IMR-90 (cell line): ENCODE measurements at regions not wholly inside any gene's neighbourhood (a gene's known extent, or its start where the extent isn't known, plus 50 kb on each side); places are given as distances from the start of the nearest gene placed in this dataset.

Source experiments
- ATAC-seq: fragments of 200-7000 bp; cut with Tn5 transposase; 2 replicates; pipeline ENCODE4 v1.9.1; 2020; ENCODE audit warnings: low read depth, mild to moderate bottlenecking, moderate library complexity
- BruUV-seq: library from RNA; stranded (reverse); fragments of 400-500 nt; replicated peaks from 2 replicates; lab custom pipeline; 2021; lab: Mats Ljungman, UMichigan
- CTCF ChIA-PET: fragments of 300-600 bp; formaldehyde crosslinking; extraction: SDS; loops from one replicate; lab custom pipeline; 2021; ENCODE audit warnings: antibody characterized with exemption; lab: Yijun Ruan, JAX
- POLR2A ChIA-PET: fragments of 300-600 bp; sonication (Branson Sonifier 250); formaldehyde crosslinking; loops from one replicate; lab custom pipeline; 2022; ENCODE audit warnings: antibody characterized with exemption; ENCODE audit not compliant: unreplicated experiment; lab: Charles Lee
- DNase-seq: peaks from one replicate; pipeline ENCODE4 v3.0.0; 2013
- H2AFZ ChIP-seq: replicated peaks from 2 replicates; pipeline ENCODE3; 2013; ENCODE audit warnings: low read length, mild to moderate bottlenecking; ENCODE audit not compliant: poor library complexity
- H2AK5ac ChIP-seq: 2 replicates; pipeline ENCODE4 v1.6.1; 2013; ENCODE audit warnings: low read depth, low read length, inconsistent platforms
- H2AK9ac ChIP-seq: replicated peaks from 2 replicates; pipeline ENCODE3; 2013; ENCODE audit warnings: mild to moderate bottlenecking, low read depth, low read length, moderate library complexity; ENCODE audit not compliant: poor library complexity
- H2BK120ac ChIP-seq: 2 replicates; pipeline ENCODE4 v1.6.1; 2013; ENCODE audit warnings: low read depth, low read length, inconsistent platforms
- H2BK15ac ChIP-seq: 3 replicates; pipeline ENCODE4 v1.6.1; 2013; ENCODE audit warnings: low read depth, low read length, inconsistent platforms
- H2BK20ac ChIP-seq: 2 replicates; pipeline ENCODE4 v1.6.1; 2013; ENCODE audit warnings: low read depth, mild to moderate bottlenecking, inconsistent platforms, low read length, moderate library complexity
- H2BK5ac ChIP-seq: 2 replicates; pipeline ENCODE4 v1.6.1; 2013; ENCODE audit warnings: mild to moderate bottlenecking, low read depth, low read length, inconsistent platforms; ENCODE audit not compliant: poor library complexity, severe bottlenecking
- H3K14ac ChIP-seq: replicated peaks from 2 replicates; pipeline ENCODE4 v1.6.1; 2013; ENCODE audit warnings: low read depth, low read length, inconsistent platforms
- H3K18ac ChIP-seq: 2 replicates; pipeline ENCODE4 v1.6.1; 2013; ENCODE audit warnings: low read depth, low read length, control low read depth
- H3K23ac ChIP-seq: 2 replicates; pipeline ENCODE4 v1.6.1; 2013; ENCODE audit warnings: low read depth, low read length, inconsistent platforms
- H3K27ac ChIP-seq: 2 replicates; pipeline ENCODE4 v1.5.1; 2013; ENCODE audit warnings: mild to moderate bottlenecking, control low read depth, low read length; ENCODE audit not compliant: insufficient read depth
- H3K27me3 ChIP-seq: 2 replicates; pipeline ENCODE4 v1.6.1; 2013; ENCODE audit warnings: low read length; ENCODE audit not compliant: control insufficient read depth, insufficient read depth
- H3K36me3 ChIP-seq: 2 replicates; pipeline ENCODE4 v1.6.1; 2013; ENCODE audit warnings: low read length, mixed read lengths; ENCODE audit not compliant: control insufficient read depth, insufficient read depth
- H3K4ac ChIP-seq: 2 replicates; pipeline ENCODE4 v1.6.1; 2013; ENCODE audit warnings: low read depth, low read length, inconsistent platforms
- H3K4me1 ChIP-seq: 2 replicates; pipeline ENCODE4 v1.6.1; 2013; ENCODE audit warnings: low read length, mixed read lengths; ENCODE audit not compliant: control insufficient read depth, insufficient read depth
- H3K4me2 ChIP-seq: 2 replicates; pipeline ENCODE4 v1.6.1; 2013; ENCODE audit warnings: low read depth, mild to moderate bottlenecking, control low read depth, low read length, moderate library complexity
- H3K4me3 ChIP-seq: 2 replicates; pipeline ENCODE4 v1.5.1; 2013; ENCODE audit warnings: low read depth, mild to moderate bottlenecking, control low read depth, low read length, moderate library complexity; ENCODE audit not compliant: insufficient read depth
- H3K56ac ChIP-seq: 2 replicates; pipeline ENCODE4 v1.6.1; 2013; ENCODE audit warnings: low read length, inconsistent platforms; ENCODE audit not compliant: insufficient read depth; ENCODE audit errors: extremely low read depth
- H3K79me1 ChIP-seq, 2 experiments: 2 replicates each; pipeline ENCODE4 v1.6.1; 2013; ENCODE audit warnings: low read length in 2 of 2, inconsistent platforms in 1 of 2, low read depth in 1 of 2
- H3K9ac ChIP-seq: 2 replicates; pipeline ENCODE4 v1.6.1; 2013; ENCODE audit warnings: low read depth, low read length, control low read depth
- H3K9me1 ChIP-seq: 2 replicates; pipeline ENCODE4 v1.6.1; 2013; ENCODE audit warnings: low read length, inconsistent platforms; ENCODE audit not compliant: insufficient read depth
- H3K9me3 ChIP-seq: 2 replicates; pipeline ENCODE4 v1.6.1; 2013; ENCODE audit warnings: low read length; ENCODE audit not compliant: control insufficient read depth, insufficient read depth
- H4K20me1 ChIP-seq: 2 replicates; pipeline ENCODE4 v1.6.1; 2013; ENCODE audit warnings: low read length, inconsistent platforms; ENCODE audit not compliant: insufficient read depth
- H4K5ac ChIP-seq: 2 replicates; pipeline ENCODE4 v1.6.1; 2013; ENCODE audit warnings: mild to moderate bottlenecking, low read depth, low read length, control low read depth
- H4K8ac ChIP-seq, 2 experiments: 2 replicates each; pipeline ENCODE4 v1.6.1; 2013; ENCODE audit warnings: low read depth in 2 of 2, low read length in 2 of 2, control low read depth in 1 of 2, inconsistent platforms in 1 of 2
- H4K91ac ChIP-seq: 2 replicates; pipeline ENCODE4 v1.6.1; 2013; ENCODE audit warnings: low read depth, low read length, inconsistent platforms; ENCODE audit not compliant: insufficient read depth
- BHLHE40 ChIP-seq: fragments of 150-350 bp; IDR thresholded peaks from 2 replicates; pipeline ENCODE4 v1.6.1; 2016; ENCODE audit warnings: mild to moderate bottlenecking, low read depth, low read length
- ELK1 ChIP-seq: fragments of 150-350 bp; IDR thresholded peaks from 2 replicates; pipeline ENCODE4 v1.6.1; 2016; ENCODE audit warnings: low read depth, mild to moderate bottlenecking, low read length, moderate library complexity, borderline replicate concordance
- SMC3 ChIP-seq: fragments of 150-350 bp; IDR thresholded peaks from 2 replicates; pipeline ENCODE4 v1.6.1; 2016; ENCODE audit warnings: low read depth, mild to moderate bottlenecking, antibody characterized with exemption, low read length, moderate library complexity
- WGBS, 2 experiments: methylation state at CpG; one replicate each; pipeline versions ENCODE4 v1.1.5 to v1.1.7; 2013; ENCODE audit warnings: missing lambda C conversion rate in 2 of 2; ENCODE audit not compliant: insufficient read length in 1 of 2; ENCODE audit errors: extremely low coverage in 2 of 2; 5-methylcytosine and 5-hydroxymethylcytosine counted together
- dilution Hi-C: fragments of 300-500 bp; cut with HindIII; formaldehyde crosslinking; loops from one replicate; pipeline ENCODE4 v1.14.3; 2018; ENCODE audit warnings: low sequenced_read_pairs; ENCODE audit not compliant: unreplicated experiment
- in situ Hi-C: fragments of 300-500 bp; cut with MboI; formaldehyde crosslinking; loops from 3 replicates; pipeline ENCODE4 v1.14.3; 2019; ENCODE audit warnings: low sequenced_read_pairs, inconsistent platforms, mixed read lengths
- intact Hi-C: fragments of 100-400 bp; cut with micrococcal nuclease; formaldehyde crosslinking; loops from 2 replicates; pipeline ENCODE4 v1.10.0; 2022

GRCh38 chr20:24289737-24290481 lies 179.5 kb upstream of the SYNDIG1 start:
- H3K27me3 ChIP-seq = no peaks in the 10 kb centered on the region
- DNase-seq = no peak
- BruUV-seq = no TSS peak
- H3K9me1 ChIP-seq = no peaks in the 10 kb centered on the region
- H3K4ac ChIP-seq = no peak overlapping the region
- H2AK9ac ChIP-seq = no peak overlapping the region
- intact Hi-C loops (no loop called here), in situ Hi-C loops (no loop called here), dilution Hi-C loops (no loop called here)
- H3K4me3 ChIP-seq = no peak overlapping the region
- ATAC-seq = no peak
- no peak overlapping the region for H2AFZ ChIP-seq
- no peaks in the 10 kb centered on the region for H3K36me3 ChIP-seq
- H3K56ac ChIP-seq = no peak overlapping the region
- H4K5ac ChIP-seq = no peak overlapping the region
- H3K9ac ChIP-seq = no peak overlapping the region
- H3K4me2 ChIP-seq = no peak overlapping the region
- no peak overlapping the region for H2BK20ac ChIP-seq
- H4K91ac ChIP-seq = no peak overlapping the region
- H3K79me1 ChIP-seq = no peaks in the 10 kb centered on the region
- WGBS, 2 experiments = no CpG with 5 or more reads among the region's 7 CpGs
- H2BK5ac ChIP-seq = no peak overlapping the region
- no peak overlapping the region for H4K8ac ChIP-seq
- ChIA-PET CTCF (no interaction called here), POLR2A (no interaction called here)
- H3K23ac ChIP-seq = no peak overlapping the region
- H3K4me1 ChIP-seq = no peaks in the 10 kb centered on the region
- no peak overlapping the region for H2BK15ac ChIP-seq
- no peak overlapping the region for H2BK120ac ChIP-seq
- H3K14ac ChIP-seq = no peak overlapping the region
- H3K27ac ChIP-seq = no peak overlapping the region
- no peaks in the 10 kb centered on the region for H3K9me3 ChIP-seq
- H2AK5ac ChIP-seq = no peak overlapping the region
- H3K18ac ChIP-seq = no peak overlapping the region
- H4K20me1 ChIP-seq = no peaks in the 10 kb centered on the region
- TF ChIP-seq BHLHE40 (no peak), ELK1 (no peak), SMC3 (no peak)
